ENCODE measurements at regions not wholly inside any gene's neighbourhood (a gene's known extent, or its start where the extent isn't known, plus 50 kb on each side); places are given as distances from the start of the nearest gene placed in this dataset.

DNA sequence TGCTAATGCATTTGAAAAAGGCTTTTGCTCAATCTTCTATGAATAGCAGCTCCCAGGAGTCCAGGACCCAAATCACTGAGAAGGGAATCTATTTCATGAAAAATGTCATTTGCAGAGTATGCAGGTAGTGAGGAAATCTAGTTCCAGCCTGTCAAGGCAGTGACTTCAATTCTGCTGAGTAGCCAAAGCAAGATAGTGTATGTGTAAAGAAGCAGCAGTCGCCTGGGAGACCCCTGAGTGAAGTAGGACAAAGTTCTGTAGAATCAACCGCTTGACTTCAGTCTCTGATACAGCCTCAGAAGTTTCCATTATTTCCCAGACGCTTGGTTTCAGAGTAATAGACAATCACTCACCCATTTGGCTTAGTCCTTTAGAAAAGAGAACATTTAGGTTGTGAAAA is 435.6 kb upstream of the LRFN5 start:
- no peak for TF ChIP-seq EP300 (IDR thresholded peaks at IDR 0.05)
- TF ChIP-seq CBX8 (IDR thresholded peaks at IDR 0.05): no peak
- TF ChIP-seq SREBF2 (IDR thresholded peaks at IDR 0.05): no peak
- no peak for TF ChIP-seq MAZ (IDR thresholded peaks at IDR 0.05; ENCODE audit: borderline replicate concordance, low read depth, low read length)
- TF ChIP-seq MAX (IDR thresholded peaks at IDR 0.05): no peak
- TF ChIP-seq, protein P1, sequence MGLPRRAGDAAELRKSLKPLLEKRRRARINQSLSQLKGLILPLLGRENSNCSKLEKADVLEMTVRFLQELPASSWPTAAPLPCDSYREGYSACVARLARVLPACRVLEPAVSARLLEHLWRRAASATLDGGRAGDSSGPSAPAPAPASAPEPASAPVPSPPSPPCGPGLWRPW (IDR thresholded peaks at IDR 0.05): no peak
- TF ChIP-seq CTCF (IDR thresholded peaks at IDR 0.05): no peak
- no peak for ATAC-seq
- no peak for FAIRE-seq
- Histone ChIP-seq H3K4me2 (no peak overlapping the region), H3K27ac (no peak overlapping the region), H3K9me3 (no peaks in the 10 kb centered on the region), H3K4me3 (no peak overlapping the region), H3K4me1 (no peaks in the 10 kb centered on the region)
- POLR2A ChIA-PET: no interaction called here
- 10% methylated on average over 2 of the region's 3 CpGs for WGBS (ENCODE audit: missing lambda C conversion rate)
- CTCF ChIA-PET: no interaction called here
- DNase-seq (ENCODE audit: low read depth in 1 of 2, low spot score in 1 of 2): no peak

GRCh38 chr14:41167040-41167439 is 439.6 kb upstream of the LRFN5 start:
- CTCF ChIA-PET: no interaction called here
- WGBS (ENCODE audit: missing lambda C conversion rate): 17% methylated on average over 1 of the region's 4 CpGs
- Histone ChIP-seq H3K27ac (no peak overlapping the region), H3K4me3 (no peak overlapping the region), H3K4me2 (no peak overlapping the region), H3K9me3 (no peaks in the 10 kb centered on the region), H3K4me1 (no peaks in the 10 kb centered on the region)
- FAIRE-seq (no peak), DNase-seq (ENCODE audit: low read depth in 1 of 2, low spot score in 1 of 2) (no peak), ATAC-seq (no peak)
- TF ChIP-seq EHF (CRISPR knock-in tag; IDR thresholded peaks at IDR 0.05) (no peak), FOXS1 (CRISPR knock-in tag; IDR thresholded peaks at IDR 0.05) (no peak), RFX5 (IDR thresholded peaks at IDR 0.05) (no peak)
- POLR2A ChIA-PET: no interaction called here

GRCh38 chr14:41154143-41154807 is 452.4 kb upstream of the LRFN5 start:
- Histone ChIP-seq H3K4me1 (no peaks in the 10 kb centered on the region), H3K4me3 (no peak overlapping the region), H3K9me3 (no peaks in the 10 kb centered on the region), H3K27ac (no peak overlapping the region), H3K4me2 (no peak overlapping the region)
- WGBS (ENCODE audit: missing lambda C conversion rate): 17% methylated on average over 1 of the region's 56 CpGs
- DNase-seq (ENCODE audit: low read depth in 1 of 2, low spot score in 1 of 2) (no peak), ATAC-seq (no peak), FAIRE-seq (no peak)
- ChIA-PET CTCF (no interaction called here), POLR2A (no interaction called here)
- TF ChIP-seq SMC3 (IDR thresholded peaks at IDR 0.05): no peak
- TF ChIP-seq, protein P2, sequence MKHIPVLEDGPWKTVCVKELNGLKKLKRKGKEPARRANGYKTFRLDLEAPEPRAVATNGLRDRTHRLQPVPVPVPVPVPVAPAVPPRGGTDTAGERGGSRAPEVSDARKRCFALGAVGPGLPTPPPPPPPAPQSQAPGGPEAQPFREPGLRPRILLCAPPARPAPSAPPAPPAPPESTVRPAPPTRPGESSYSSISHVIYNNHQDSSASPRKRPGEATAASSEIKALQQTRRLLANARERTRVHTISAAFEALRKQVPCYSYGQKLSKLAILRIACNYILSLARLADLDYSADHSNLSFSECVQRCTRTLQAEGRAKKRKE (CRISPR knock-in tag; IDR thresholded peaks at IDR 0.05; ENCODE audit: low read depth): no peak
- TF ChIP-seq CHD2 (IDR thresholded peaks at IDR 0.05; ENCODE audit: low read length, partially characterized antibody): no peak
- no peak for TF ChIP-seq POLR2A (IDR thresholded peaks at IDR 0.05; ENCODE audit: low read length)
- no peak for TF ChIP-seq CTCF (IDR thresholded peaks at IDR 0.05)
- no peak for TF ChIP-seq RFX5 (IDR thresholded peaks at IDR 0.05)

DNA sequence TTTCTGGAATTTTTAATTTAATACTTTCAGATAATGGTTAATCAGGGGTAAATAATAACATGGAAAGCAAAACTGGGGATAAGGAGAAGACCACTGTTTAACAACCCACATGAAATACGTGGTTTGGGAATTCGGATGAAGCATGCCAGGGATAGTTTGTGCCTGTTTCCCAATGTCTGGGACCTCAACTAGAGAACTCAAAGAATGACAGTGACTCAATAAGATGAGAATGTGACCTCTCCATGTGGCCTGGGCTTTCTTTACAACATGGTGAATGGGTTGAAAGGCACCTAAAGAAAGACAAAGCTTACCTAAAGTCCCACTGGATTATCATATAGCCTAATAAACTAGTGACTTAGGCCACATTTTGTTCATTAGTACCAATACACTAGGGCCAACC is 460.3 kb upstream of the LRFN5 start:
- no peak for DNase-seq (ENCODE audit: low read depth in 1 of 2, low spot score in 1 of 2)
- FAIRE-seq: no peak
- no peaks in the 10 kb centered on the region for H3K4me1 ChIP-seq
- H3K9me3 ChIP-seq: no peaks in the 10 kb centered on the region
- no peak overlapping the region for H3K4me3 ChIP-seq
- H3K27ac ChIP-seq: no peak overlapping the region
- ChIA-PET CTCF (no interaction called here), POLR2A (no interaction called here)
- H3K4me2 ChIP-seq: no peak overlapping the region
- ATAC-seq: no peak
- WGBS (ENCODE audit: missing lambda C conversion rate): 5% methylated on average over 2 of the region's 2 CpGs
- no peak for TF ChIP-seq RARB (CRISPR knock-in tag; IDR thresholded peaks at IDR 0.05)
- TF ChIP-seq KDM5A (IDR thresholded peaks at IDR 0.05): no peak
- TF ChIP-seq CBX2 (IDR thresholded peaks at IDR 0.05; ENCODE audit: borderline replicate concordance, low read depth): no peak
- TF ChIP-seq TP53 (CRISPR knock-in tag; IDR thresholded peaks at IDR 0.05): no peak
- TF ChIP-seq TFCP2L1 (CRISPR knock-in tag; IDR thresholded peaks at IDR 0.05): no peak
- TF ChIP-seq NR3C1 (IDR thresholded peaks at IDR 0.05): no peak
- no peak for TF ChIP-seq NPAS2 (CRISPR knock-in tag; IDR thresholded peaks at IDR 0.05; ENCODE audit: borderline replicate concordance)
- no peak for TF ChIP-seq MYC (IDR thresholded peaks at IDR 0.05; ENCODE audit: borderline replicate concordance, low read length)
- no peak for TF ChIP-seq CHD2 (IDR thresholded peaks at IDR 0.05; ENCODE audit: low read length, partially characterized antibody)
- no peak for TF ChIP-seq BHLHE40 (IDR thresholded peaks at IDR 0.05; ENCODE audit: low read depth, low read length)
- TF ChIP-seq ELK1 (IDR thresholded peaks at IDR 0.05; ENCODE audit: low read depth, low read length): no peak
- TF ChIP-seq USF2 (IDR thresholded peaks at IDR 0.05): no peak
- no peak for TF ChIP-seq ZNF302 (CRISPR knock-in tag; IDR thresholded peaks at IDR 0.05)

Data from A549 (cell line).